Panc1 (cell line): ENCODE measurements at regions not wholly inside any gene's neighbourhood (a gene's known extent, or its start where the extent isn't known, plus 50 kb on each side); places are given as distances from the start of the nearest gene placed in this dataset.

Experiments
- ATAC-seq: fragments of 200-7000 bp; cut with Tn5 transposase; 2 replicates; pipeline ENCODE4 v1.9.1; 2020; ENCODE audit warnings: mild to moderate bottlenecking, moderate library complexity
- BruUV-seq: library from RNA; stranded (reverse); fragments of 400-500 nt; replicated peaks from 2 replicates; lab custom pipeline; 2021; lab: Mats Ljungman, UMichigan
- CTCF ChIA-PET: fragments of 300-600 bp; sonication (Branson Sonifier 250); formaldehyde crosslinking; loops from one replicate; lab custom pipeline; 2022; ENCODE audit warnings: antibody characterized with exemption; lab: Charles Lee
- POLR2A ChIA-PET: fragments of 300-600 bp; sonication (Branson Sonifier 250); formaldehyde crosslinking; loops from one replicate; lab custom pipeline; 2022; ENCODE audit warnings: antibody characterized with exemption; lab: Charles Lee
- DNase-seq: peaks from one replicate; pipeline ENCODE4 v3.0.0-alpha.2; 2010; ENCODE audit warnings: low read depth, low spot score
- H3K27ac ChIP-seq: 2 replicates; pipeline ENCODE4 v1.5.1; 2011; ENCODE audit warnings: mild to moderate bottlenecking, low read length, inconsistent platforms
- H3K27me3 ChIP-seq: fragments of 200-500 bp; sonication (Bioruptor generic); 2 replicates; pipeline ENCODE4 v1.6.0; 2014; ENCODE audit warnings: low read length, inconsistent platforms; ENCODE audit not compliant: control insufficient read depth, insufficient read depth
- H3K36me3 ChIP-seq: fragments of 200-500 bp; sonication (Bioruptor generic); 2 replicates; pipeline ENCODE4 v1.5.1; 2014; ENCODE audit warnings: inconsistent platforms, mild to moderate bottlenecking, low read length, moderate library complexity; ENCODE audit not compliant: control insufficient read depth, insufficient read depth
- H3K4me1 ChIP-seq: 2 replicates; pipeline ENCODE4 v1.5.1; 2011; ENCODE audit warnings: inconsistent platforms, mild to moderate bottlenecking, low read length, moderate library complexity; ENCODE audit not compliant: control insufficient read depth, insufficient read depth
- H3K4me3 ChIP-seq, 2 experiments: 2 replicates each; pipeline ENCODE4 v1.5.1; 2011 to 2012; ENCODE audit warnings: low read depth in 2 of 2, low read length in 2 of 2, mild to moderate bottlenecking in 2 of 2, inconsistent platforms in 1 of 2, moderate library complexity in 1 of 2
- H3K9me3 ChIP-seq: fragments of 200-500 bp; sonication (Bioruptor generic); 2 replicates; pipeline ENCODE4 v1.5.1; 2014; ENCODE audit warnings: low read depth, mild to moderate bottlenecking, inconsistent platforms, low read length, moderate library complexity; ENCODE audit not compliant: control insufficient read depth, insufficient read depth
- CTCF ChIP-seq: fragments of 450-650 bp; IDR thresholded peaks from 2 replicates; pipeline ENCODE4 v1.5.1; 2017; ENCODE audit warnings: mild to moderate bottlenecking
- POLR2AphosphoS5 ChIP-seq: IDR thresholded peaks from 2 replicates; pipeline ENCODE4 v1.6.1; 2012; ENCODE audit warnings: mild to moderate bottlenecking, low read depth, low read length, moderate library complexity
- REST ChIP-seq, 2 experiments: IDR thresholded peaks; 2 replicates each; pipeline ENCODE4 v1.6.1; 2011 to 2012; ENCODE audit warnings: low read depth in 2 of 2, control low read depth in 1 of 2, low read length in 1 of 2, mild to moderate bottlenecking in 1 of 2, moderate library complexity in 1 of 2; ENCODE audit not compliant: insufficient read depth in 1 of 2
- SIN3A ChIP-seq: IDR thresholded peaks from 2 replicates; pipeline ENCODE4 v1.6.1; 2012; ENCODE audit warnings: low read depth, mild to moderate bottlenecking, low read length, moderate library complexity, borderline replicate concordance; ENCODE audit not compliant: insufficient read depth
- TCF7L2 ChIP-seq: IDR thresholded peaks from 2 replicates; pipeline ENCODE4 v1.6.1; 2011; ENCODE audit warnings: mild to moderate bottlenecking, low read depth, low read length, inconsistent platforms
- in situ Hi-C: cut with HindIII; loops from 2 replicates; pipeline ENCODE4 v1.10.0; 2016; ENCODE audit warnings: low sequenced_read_pairs, low pct_unique_long_range_greater_than_20kb
- intact Hi-C: fragments of 100-400 bp; cut with micrococcal nuclease; formaldehyde crosslinking; loops from one replicate; pipeline ENCODE4 v1.10.0; 2022; ENCODE audit not compliant: unreplicated experiment

GRCh38 chr4:11765849-11766453 is 337.3 kb upstream of the HS3ST1 start:
- no peaks in the 10 kb centered on the region for H3K27me3 ChIP-seq
- no peak overlapping the region for H3K4me3 ChIP-seq
- ATAC-seq (no peak; the same call in 1 of the 2 replicates), DNase-seq (peak; percentile 15)
- no peak overlapping the region for H3K27ac ChIP-seq
- CTCF ChIA-PET: interaction anchor here (0.6 kb wide), 1 partner anchor 860 kb away, joined by 3 read pairs; no protein-coding TSS in a partner anchor
- TF ChIP-seq CTCF: peak; percentile 70; the same call in 1 of the 2 replicates
- no peak for TF ChIP-seq TCF7L2
- TF ChIP-seq POLR2AphosphoS5: no peak
- no peak for TF ChIP-seq REST (IDR thresholded peaks at IDR 0.05; ENCODE audit: insufficient read depth in 1 of 2, low read depth in 2 of 2, low read length in 1 of 2)
- intact Hi-C loops: loop anchor here (10.0 kb wide), 1 partner anchor 869 kb away; no protein-coding TSS in a partner anchor
- no peaks in the 10 kb centered on the region for H3K4me1 ChIP-seq
- no TSS peak for BruUV-seq
- in situ Hi-C loops: no loop called here
- no peaks in the 10 kb centered on the region for H3K9me3 ChIP-seq
- H3K36me3 ChIP-seq: no peaks in the 10 kb centered on the region
- POLR2A ChIA-PET: no interaction called here

- Histone ChIP-seq H3K36me3 (no peaks in the 10 kb centered on the region), H3K4me3 (no peak overlapping the region), H3K9me3 (no peaks in the 10 kb centered on the region), H3K27ac (no peak overlapping the region), H3K27me3 (no peaks in the 10 kb centered on the region), H3K4me1 (no peaks in the 10 kb centered on the region)
- POLR2A ChIA-PET: no interaction called here
- ATAC-seq (peak; percentile 87), DNase-seq (no peak)
- intact Hi-C loops (no loop called here), in situ Hi-C loops (no loop called here)
- CTCF ChIA-PET: no interaction called here
- BruUV-seq: no TSS peak
- no peak for TF ChIP-seq TCF7L2
- no peak for TF ChIP-seq SIN3A
- TF ChIP-seq REST (IDR thresholded peaks at IDR 0.05; ENCODE audit: insufficient read depth in 1 of 2, low read depth in 2 of 2, low read length in 1 of 2): no peak
- no peak for TF ChIP-seq POLR2AphosphoS5
- TF ChIP-seq CTCF: no peak
These were observed 319.6 kb upstream of the HS3ST1 start for GRCh38 chr4:11748164-11748872.
